HCT116 (cell line): ENCODE measurements at regions not wholly inside any gene's neighbourhood (a gene's known extent, or its start where the extent isn't known, plus 50 kb on each side); places are given as distances from the start of the nearest gene placed in this dataset.

ENCODE experiments used
- ATAC-seq: fragments of 200-7000 bp; cut with Tn5 transposase; 2 replicates; pipeline ENCODE4 v1.9.1; 2020; ENCODE audit warnings: mild to moderate bottlenecking, moderate library complexity
- BruUV-seq: library from RNA; stranded (reverse); fragments of 400-500 nt; replicated peaks from 2 replicates; lab custom pipeline; 2021; lab: Mats Ljungman, UMichigan
- CTCF ChIA-PET: fragments of 300-600 bp; sonication (Branson Sonifier 250); formaldehyde crosslinking; loops from one replicate; lab custom pipeline; 2021; ENCODE audit warnings: antibody characterized with exemption; lab: Charles Lee
- POLR2A ChIA-PET: fragments of 300-600, 350-600 bp; sonication (Branson Sonifier 250); formaldehyde crosslinking; loops from one replicate; lab custom pipeline; 2021; ENCODE audit warnings: antibody characterized with exemption; lab: Charles Lee
- RAD21 ChIA-PET, 2 experiments: fragments of 300-600 bp; sonication (Branson Sonifier 250); formaldehyde crosslinking; loops; one replicate each; lab custom pipeline; 2023; ENCODE audit warnings: low total read pairs in 2 of 2; ENCODE audit not compliant: uncharacterized antibody in 2 of 2, unreplicated experiment in 2 of 2, low non-redundant PET in 1 of 2; lab: Charles Lee
- DNase-seq: peaks from one replicate; pipeline ENCODE4 v3.0.0-alpha.2; 2010; ENCODE audit warnings: low read depth, low spot score
- H2AFZ ChIP-seq: fragments of 200-600 bp; shearing (Covaris generic), sonication (generic); 2 replicates; pipeline ENCODE4 v1.6.1; 2017; ENCODE audit warnings: low read depth, mixed run types, mixed read lengths, antibody characterized with exemption, low read length; ENCODE audit not compliant: poor library complexity, severe bottlenecking
- H3K27ac ChIP-seq: 2 replicates; pipeline ENCODE4 v1.5.1; 2012; ENCODE audit warnings: low read depth, low read length
- H3K27me3 ChIP-seq: fragments of 200-600 bp; sonication (generic); 2 replicates; pipeline ENCODE4 v1.6.1; 2016; ENCODE audit warnings: mixed run types, low read length, mixed read lengths; ENCODE audit not compliant: insufficient read depth
- H3K36me3 ChIP-seq, 2 experiments: fragments of 200-500 bp in 1 of 2; fragments of 200-600 bp in 1 of 2; sonication (Bioruptor generic) in 1 of 2; sonication (generic) in 1 of 2; 2 replicates each; pipeline versions ENCODE4 v1.5.1 to v1.6.1; 2014 to 2016; ENCODE audit warnings: low read length in 2 of 2, inconsistent platforms in 1 of 2, mixed read lengths in 1 of 2, mixed run types in 1 of 2; ENCODE audit not compliant: insufficient read depth in 2 of 2, control insufficient read depth in 1 of 2
- H3K4me1 ChIP-seq, 2 experiments: fragments of 200-600 bp in 1 of 2; sonication (generic) in 1 of 2; 2 replicates each; pipeline versions ENCODE4 v1.5.1 to v1.6.1; 2012 to 2017; ENCODE audit warnings: low read length in 2 of 2, inconsistent platforms in 1 of 2, mild to moderate bottlenecking in 1 of 2, mixed read lengths in 1 of 2, mixed run types in 1 of 2, moderate library complexity in 1 of 2; ENCODE audit not compliant: insufficient read depth in 2 of 2, control insufficient read depth in 1 of 2
- H3K4me2 ChIP-seq: fragments of 200-600 bp; sonication (generic); 2 replicates; pipeline ENCODE4 v1.6.1; 2017; ENCODE audit warnings: mixed run types, low read length, mixed read lengths
- H3K4me3 ChIP-seq, 2 experiments: fragments of 200-600 bp in 1 of 2; sonication (generic) in 1 of 2; replicated peaks in 1 of 2; 2 replicates each; pipeline ENCODE4 v1.5.1; 2011 to 2016; ENCODE audit warnings: low read length in 2 of 2, control low read depth in 1 of 2, low read depth in 1 of 2, mild to moderate bottlenecking in 1 of 2, mixed read lengths in 1 of 2, mixed run types in 1 of 2
- H3K79me2 ChIP-seq: fragments of 200-600 bp; sonication (generic); 2 replicates; pipeline ENCODE4 v1.6.1; 2017; ENCODE audit warnings: mild to moderate bottlenecking, mixed run types, low read length, moderate library complexity, mixed read lengths; ENCODE audit not compliant: insufficient read depth
- H3K9ac ChIP-seq: fragments of 200-600 bp; sonication (generic); 2 replicates; pipeline ENCODE4 v1.6.1; 2016; ENCODE audit warnings: low read length, mixed read lengths
- H3K9me2 ChIP-seq: fragments of 200-600 bp; sonication (generic), shearing (Covaris generic); 2 replicates; pipeline ENCODE4 v1.6.1; 2017; ENCODE audit warnings: mixed run types, mild to moderate bottlenecking, moderate library complexity; ENCODE audit not compliant: insufficient read depth
- H3K9me3 ChIP-seq, 2 experiments: fragments of 200-500 bp in 1 of 2; fragments of 200-600 bp in 1 of 2; sonication (Bioruptor generic) in 1 of 2; sonication (generic) in 1 of 2; 2 replicates each; pipeline ENCODE4 v1.6.1; 2014 to 2017; ENCODE audit warnings: low read length in 2 of 2, mixed read lengths in 2 of 2, inconsistent platforms in 1 of 2, low read depth in 1 of 2, mild to moderate bottlenecking in 1 of 2, mixed run types in 1 of 2, moderate library complexity in 1 of 2; ENCODE audit not compliant: control insufficient read depth in 1 of 2, insufficient read depth in 1 of 2
- H4K20me1 ChIP-seq: fragments of 200-600 bp; sonication (generic), shearing (Covaris generic); 2 replicates; pipeline ENCODE4 v1.6.1; 2017; ENCODE audit warnings: mixed run types, mild to moderate bottlenecking, moderate library complexity; ENCODE audit not compliant: insufficient read depth
- CEBPB ChIP-seq: IDR thresholded peaks from 2 replicates; pipeline ENCODE4 v1.6.1; 2012; ENCODE audit warnings: low read depth
- JUND ChIP-seq: IDR thresholded peaks from 2 replicates; pipeline ENCODE4 v1.6.1; 2012
- RAD21 ChIP-seq: IDR thresholded peaks from 2 replicates; pipeline ENCODE4 v1.6.1; 2012; ENCODE audit warnings: low read depth, mild to moderate bottlenecking
- SIN3A ChIP-seq: IDR thresholded peaks from 2 replicates; pipeline ENCODE4 v1.6.1; 2012; ENCODE audit warnings: low read depth
- YY1 ChIP-seq: IDR thresholded peaks from 2 replicates; pipeline ENCODE4 v1.6.1; 2011; ENCODE audit warnings: low read length, low read depth, moderate library complexity, mild to moderate bottlenecking; ENCODE audit not compliant: insufficient replicate concordance; ENCODE audit errors: extremely low read depth
- intact Hi-C: fragments of 100-400 bp; cut with micrococcal nuclease; formaldehyde crosslinking; loops from 2 replicates; pipeline ENCODE4 v1.10.0; 2022

- ATAC-seq, result no peak
- H3K4me2 ChIP-seq, result no peak overlapping the region
- no peak overlapping the region for H3K4me3 ChIP-seq
- intact Hi-C loops, result no loop called here
- H3K36me3 ChIP-seq, result no peaks in the 10 kb centered on the region
- H3K79me2 ChIP-seq, result no peaks in the 10 kb centered on the region
- H3K9ac ChIP-seq, result no peak overlapping the region
- no peak for DNase-seq
- POLR2A ChIA-PET, result no interaction called here
- H3K9me3 ChIP-seq, result no peaks in the 10 kb centered on the region
- H3K27me3 ChIP-seq, result no peaks in the 10 kb centered on the region
- CTCF ChIA-PET, result no interaction called here
- H2AFZ ChIP-seq, result no peak overlapping the region
- H3K27ac ChIP-seq, result no peak overlapping the region
- RAD21 ChIA-PET, result no interaction called here
- no peaks in the 10 kb centered on the region for H3K4me1 ChIP-seq
- BruUV-seq, result no TSS peak
- H4K20me1 ChIP-seq, result no peaks in the 10 kb centered on the region
- TF ChIP-seq RAD21, result no peak
- TF ChIP-seq CEBPB, result no peak
- no peak for TF ChIP-seq SIN3A
- H3K9me2 ChIP-seq, result no peaks in the 10 kb centered on the region
Observed at GRCh38 chr14:65153101-65153500, 50.8 kb upstream of the MAX start.

DNA sequence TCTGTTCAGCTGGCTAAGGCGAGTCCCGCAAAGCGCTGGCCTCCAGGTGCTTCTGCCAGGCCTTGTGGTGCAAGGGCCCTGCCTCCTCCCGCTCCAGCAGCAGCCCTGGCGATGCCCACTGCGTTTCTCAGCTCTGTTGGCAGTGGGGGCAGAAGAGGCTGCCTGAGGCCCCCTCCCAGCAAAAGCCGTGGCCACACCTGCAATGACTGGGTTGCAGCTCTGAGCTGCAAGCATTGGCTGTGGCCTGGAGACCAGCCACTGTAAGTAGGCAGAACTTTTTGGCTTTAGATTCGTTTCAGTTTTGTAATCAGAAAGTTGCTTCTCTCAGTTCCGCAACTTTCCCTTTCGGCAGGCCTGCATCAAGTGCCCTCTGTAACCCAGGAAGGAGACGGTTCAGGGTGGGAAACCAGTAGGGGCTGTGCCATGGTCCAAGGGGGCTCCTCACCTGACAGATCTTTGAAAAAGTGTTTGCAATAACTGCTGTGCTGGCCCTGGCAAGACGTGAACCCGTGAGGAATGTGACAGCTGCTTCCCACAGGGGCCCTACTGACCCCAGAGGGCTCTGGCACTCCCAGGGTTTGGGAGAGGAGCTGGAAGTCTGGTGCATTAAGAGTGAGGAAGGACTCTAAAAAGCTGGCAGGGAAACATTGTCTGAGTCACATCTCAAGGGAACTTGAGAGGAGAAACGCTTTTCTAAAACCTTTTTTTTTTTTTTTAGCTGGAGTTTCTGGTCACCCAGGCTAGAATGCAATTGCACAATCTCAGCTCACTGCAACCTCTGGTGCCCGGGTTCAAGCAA lies 54.5 kb upstream of the MAX start:
- H3K9me2 ChIP-seq, result no peaks in the 10 kb centered on the region
- RAD21 ChIA-PET, result no interaction called here
- H2AFZ ChIP-seq, result no peak overlapping the region
- no peaks in the 10 kb centered on the region for H3K9me3 ChIP-seq
- no TSS peak for BruUV-seq
- no peaks in the 10 kb centered on the region for H4K20me1 ChIP-seq
- TF ChIP-seq YY1 (no peak), JUND (no peak)
- POLR2A ChIA-PET, result no interaction called here
- DNase-seq (no peak), ATAC-seq (no peak)
- H3K4me1 ChIP-seq, result no peaks in the 10 kb centered on the region
- H3K79me2 ChIP-seq, result no peaks in the 10 kb centered on the region
- no peak overlapping the region for H3K9ac ChIP-seq
- H3K27me3 ChIP-seq, result no peaks in the 10 kb centered on the region
- H3K27ac ChIP-seq, result no peak overlapping the region
- no peaks in the 10 kb centered on the region for H3K36me3 ChIP-seq
- H3K4me3 ChIP-seq, result no peak overlapping the region
- intact Hi-C loops, result no loop called here
- no peak overlapping the region for H3K4me2 ChIP-seq
- CTCF ChIA-PET, result no interaction called here
